ENCODE measurements at regions not wholly inside any gene's neighbourhood (a gene's known extent, or its start where the extent isn't known, plus 50 kb on each side); places are given as distances from the start of the nearest gene placed in this dataset.

DNA sequence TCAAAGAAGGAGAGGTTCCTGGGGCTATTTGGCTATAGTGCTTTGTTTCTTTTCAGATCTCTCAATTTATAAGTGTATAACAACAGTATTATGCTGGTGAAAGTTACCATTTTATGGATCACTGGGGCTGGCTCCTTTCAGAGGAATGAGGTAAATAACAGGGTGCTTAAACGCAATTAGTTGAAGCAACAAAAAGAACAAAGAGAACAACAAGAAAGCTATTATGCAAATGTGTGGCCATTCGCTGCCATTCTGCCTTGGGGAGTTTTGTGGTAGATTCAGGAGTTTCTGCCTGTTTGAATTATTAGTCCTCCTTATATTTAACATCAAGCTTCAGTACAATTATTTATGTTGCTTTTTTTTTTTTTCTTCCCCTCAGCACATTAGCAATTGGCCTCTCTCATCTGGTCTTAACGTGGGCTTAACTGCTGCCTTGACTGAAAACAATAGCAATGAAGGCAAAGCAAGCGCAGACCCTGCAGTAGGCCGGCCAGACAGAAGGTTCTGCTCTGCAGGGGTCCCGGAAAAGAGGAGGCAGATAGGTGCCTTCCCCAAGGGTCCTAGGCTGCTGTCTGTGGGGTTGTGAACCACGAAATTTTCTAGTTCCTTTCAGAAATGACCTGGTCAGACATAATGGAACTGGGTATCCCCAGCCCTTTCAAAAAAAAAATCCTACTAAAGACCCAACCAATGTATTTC, 339.9 kb upstream of the PODXL start:
- no peak for DNase-seq

GRCh38 chr7:131895541-131896164, 339.2 kb upstream of the PODXL start:
- no peak for DNase-seq

DNA sequence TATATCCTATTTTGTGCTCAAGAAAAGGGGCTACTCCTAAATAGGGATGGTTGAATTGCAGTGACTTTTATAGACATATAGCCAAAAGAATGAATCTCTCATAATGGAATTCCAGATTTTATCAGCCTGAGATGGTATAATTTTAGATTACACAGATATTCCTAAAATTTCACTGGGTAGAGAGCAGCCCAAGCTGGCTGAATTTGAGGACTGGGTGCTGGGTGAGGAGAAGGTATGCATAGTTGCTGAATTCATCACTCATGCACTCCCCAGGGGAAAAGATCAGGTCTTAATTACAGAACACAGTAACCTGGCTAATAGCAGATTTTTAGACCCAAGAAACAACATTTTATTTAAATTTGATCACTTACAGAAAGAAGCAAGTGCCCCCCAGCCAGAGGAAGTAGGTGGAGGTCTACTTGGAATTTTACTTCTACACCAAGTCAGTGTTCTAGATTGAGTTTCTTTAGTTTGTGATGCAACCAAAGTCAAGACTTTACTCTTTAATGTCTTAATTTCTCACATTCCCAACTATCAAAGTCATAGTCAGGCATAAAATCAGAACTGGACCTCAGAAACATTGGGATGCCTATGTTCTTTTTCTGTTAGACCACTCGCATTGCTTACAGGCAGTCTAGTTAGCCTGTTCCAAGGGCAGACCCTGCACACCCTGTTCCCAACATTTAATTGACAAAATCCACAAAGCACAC, 337.4 kb upstream of the PODXL start:
- DNase-seq = no peak

GRCh38 chr7:131890176-131890575, 333.7 kb upstream of the PODXL start:
- no peak for DNase-seq

- no peak for DNase-seq
These were observed 333.2 kb upstream of the PODXL start for GRCh38 chr7:131889572-131890150.

GRCh38 chr7:131883769-131884168, 327.3 kb upstream of the PODXL start:
- DNase-seq = no peak

DNA sequence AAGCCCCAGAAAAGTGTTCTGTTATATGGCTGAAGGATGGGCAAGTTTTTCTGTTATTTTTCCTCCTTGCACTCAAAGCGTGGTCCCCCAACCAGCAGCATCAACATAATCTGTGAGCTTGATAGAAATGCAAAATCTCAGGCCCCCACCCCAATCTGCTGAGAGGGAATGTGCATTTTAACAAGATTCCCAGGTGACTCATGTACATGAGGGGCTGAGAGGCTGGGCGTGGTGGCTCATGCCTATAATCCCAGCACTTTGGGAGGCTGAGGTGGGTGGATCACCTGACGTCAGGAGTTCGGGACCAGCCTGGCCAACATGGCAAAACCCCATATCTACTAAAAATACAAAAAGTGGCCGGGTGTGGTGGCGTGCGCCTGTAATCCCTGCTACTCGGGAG, 326.8 kb upstream of the PODXL start:
- no peak for DNase-seq

- no peak for DNase-seq
These were observed 325.9 kb upstream of the PODXL start for GRCh38 chr7:131882321-131882720.

DNA sequence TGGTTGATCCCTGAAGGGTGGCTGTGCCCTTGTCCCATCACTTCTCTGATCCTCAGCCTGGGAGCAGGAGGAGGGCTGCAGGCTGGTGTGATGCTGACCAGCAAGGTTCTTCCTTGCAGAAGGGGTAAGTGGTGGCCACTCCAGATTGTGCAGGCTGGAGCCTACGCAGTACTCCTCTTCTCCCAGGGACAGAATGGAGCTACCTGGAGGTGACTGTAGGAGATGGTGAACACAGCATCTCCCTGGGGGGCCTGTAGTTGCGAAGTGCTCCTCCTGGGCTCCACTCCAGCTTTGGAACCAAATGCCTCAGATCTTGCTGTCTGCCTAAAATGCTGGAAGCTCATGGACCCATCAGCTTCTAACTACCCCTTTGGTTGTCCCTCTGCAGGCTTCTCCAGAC, 323.6 kb upstream of the PODXL start:
- no peak for DNase-seq

GRCh38 chr7:131879424-131879823, 323.0 kb upstream of the PODXL start:
- DNase-seq = no peak

DNA sequence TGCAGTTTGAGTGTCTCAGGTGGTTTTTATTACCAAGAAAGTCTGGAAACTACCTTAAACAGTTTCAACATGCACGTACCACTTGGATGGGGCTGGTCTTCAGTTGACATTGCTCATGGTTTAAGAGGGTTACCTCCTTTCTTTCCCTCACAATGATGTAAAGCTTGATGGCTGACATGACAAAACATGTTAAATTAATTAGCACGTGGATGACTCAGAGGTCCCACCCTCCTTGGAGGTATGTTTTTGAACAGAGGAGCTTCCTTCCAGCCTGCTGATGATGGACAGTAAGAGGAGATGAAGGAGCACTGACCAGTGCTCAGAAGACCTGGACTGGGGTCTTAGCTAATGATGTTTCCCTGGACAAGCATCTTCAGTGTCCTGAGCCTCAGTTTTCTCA, 322.3 kb upstream of the PODXL start:
- DNase-seq = no peak

- DNase-seq = no peak
These were observed 317.2 kb upstream of the PODXL start for GRCh38 chr7:131873581-131873980.

DNA sequence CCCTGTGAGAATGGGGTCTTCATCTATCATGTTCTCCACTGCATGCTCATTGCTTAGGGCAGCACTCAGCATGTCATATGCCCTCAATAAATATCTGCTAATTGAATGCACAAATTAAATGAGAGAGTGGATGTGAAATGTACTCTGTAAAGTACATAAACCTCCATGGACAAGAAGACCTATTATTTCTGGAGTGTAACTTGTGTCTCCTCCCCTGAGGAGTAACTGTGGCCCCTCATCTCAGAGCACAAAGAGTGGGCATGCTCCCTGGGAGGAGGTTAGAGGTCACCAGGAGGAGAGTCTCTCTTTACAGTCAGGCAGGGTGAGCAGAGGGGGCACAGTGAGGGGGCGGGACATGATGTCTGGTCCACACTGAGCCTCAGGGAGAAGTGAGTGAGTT, 313.6 kb upstream of the PODXL start:
- DNase-seq = no peak

DNA sequence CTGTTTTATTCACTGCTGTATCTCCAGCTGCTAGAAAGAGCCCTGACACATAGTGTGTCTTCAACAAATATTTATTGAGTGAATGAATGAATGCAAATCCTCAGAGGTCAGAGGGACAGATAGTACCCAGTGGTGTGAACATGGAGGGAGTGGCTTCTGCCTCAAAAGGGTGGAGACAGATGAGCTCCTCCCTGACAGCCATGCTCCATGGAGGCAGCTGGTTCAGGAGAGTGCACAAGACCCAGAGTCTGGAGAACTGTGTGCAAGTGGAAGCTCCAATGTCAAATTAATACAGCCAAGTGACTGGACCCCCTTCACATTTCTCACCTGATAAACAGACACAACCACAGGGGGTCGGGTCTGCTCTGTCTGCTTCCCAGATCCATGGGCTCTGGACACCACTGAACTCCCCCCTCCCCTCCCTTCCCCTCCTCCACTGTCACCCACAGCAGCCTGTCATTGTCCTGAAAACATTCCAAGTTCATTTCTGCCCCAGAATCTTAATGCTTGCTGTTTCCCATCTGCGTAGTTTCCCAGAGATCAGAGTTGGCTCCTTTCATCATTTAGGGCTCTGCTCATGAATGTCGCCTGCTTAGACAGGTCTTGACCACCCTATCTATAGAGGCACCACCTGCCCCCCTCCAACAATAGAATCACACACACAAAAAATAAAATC, 312.9 kb upstream of the PODXL start:
- DNase-seq = no peak

GRCh38 chr7:131867461-131867860, 311.0 kb upstream of the PODXL start:
- DNase-seq = no peak

DNA sequence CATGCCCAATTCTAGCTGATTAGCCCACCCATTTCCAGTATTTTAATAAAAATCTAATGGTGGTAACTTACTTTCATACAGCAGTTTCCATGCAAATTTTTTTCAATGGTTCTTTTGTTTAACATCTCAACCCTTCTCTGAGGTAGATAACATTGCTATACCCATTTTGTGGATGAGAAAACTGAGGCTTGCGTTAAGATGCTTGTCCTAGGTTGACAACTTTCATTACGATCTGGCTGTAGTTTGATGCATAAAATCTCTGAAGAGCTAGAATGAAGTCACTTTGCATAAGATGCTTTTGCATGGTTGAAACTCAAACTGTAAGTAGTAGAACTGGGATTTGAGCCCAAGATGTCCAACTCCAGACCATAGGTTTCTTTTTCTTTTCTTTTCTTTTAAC, 309.5 kb upstream of the PODXL start:
- DNase-seq = no peak

DNA sequence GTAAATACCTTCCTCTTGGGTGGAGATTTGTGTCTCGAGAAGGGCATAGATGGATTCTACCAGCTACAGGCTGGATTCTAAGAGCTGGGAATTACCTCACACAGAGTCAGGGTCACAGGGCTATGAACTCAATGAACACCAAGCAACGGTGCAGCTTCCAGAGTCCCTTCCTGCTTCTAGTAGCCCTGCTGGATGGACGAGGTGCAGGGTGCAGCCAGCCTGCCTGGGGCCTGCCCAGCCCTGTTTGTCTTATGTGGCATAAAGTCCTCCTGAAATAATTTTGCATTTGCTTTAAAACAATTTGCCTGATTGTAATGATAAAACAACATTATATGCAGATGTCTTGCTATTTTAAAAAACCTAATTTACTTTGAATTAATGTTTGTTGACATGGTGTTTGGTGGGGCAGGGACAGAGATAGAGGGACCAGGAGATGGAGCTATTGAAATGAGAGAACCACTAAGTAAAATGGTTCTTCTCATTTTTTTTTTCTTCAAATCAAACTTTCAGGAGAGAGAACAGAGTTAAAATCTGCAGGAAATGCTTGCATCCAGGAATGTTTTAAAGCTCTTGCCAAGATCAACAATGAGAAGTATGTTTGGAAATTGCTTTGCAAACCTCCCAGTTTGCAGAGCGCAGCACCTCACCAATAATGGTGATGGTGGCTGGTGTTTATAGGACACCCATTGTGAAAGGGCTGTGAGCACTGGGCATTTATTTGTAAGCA, 305.4 kb upstream of the PODXL start:
- no peak for DNase-seq

GRCh38 chr7:131859147-131859821, 302.9 kb upstream of the PODXL start:
- peak; percentile 2 to 11 for DNase-seq

GRCh38 chr7:131858611-131859010, 302.2 kb upstream of the PODXL start:
- no peak for DNase-seq

DNA sequence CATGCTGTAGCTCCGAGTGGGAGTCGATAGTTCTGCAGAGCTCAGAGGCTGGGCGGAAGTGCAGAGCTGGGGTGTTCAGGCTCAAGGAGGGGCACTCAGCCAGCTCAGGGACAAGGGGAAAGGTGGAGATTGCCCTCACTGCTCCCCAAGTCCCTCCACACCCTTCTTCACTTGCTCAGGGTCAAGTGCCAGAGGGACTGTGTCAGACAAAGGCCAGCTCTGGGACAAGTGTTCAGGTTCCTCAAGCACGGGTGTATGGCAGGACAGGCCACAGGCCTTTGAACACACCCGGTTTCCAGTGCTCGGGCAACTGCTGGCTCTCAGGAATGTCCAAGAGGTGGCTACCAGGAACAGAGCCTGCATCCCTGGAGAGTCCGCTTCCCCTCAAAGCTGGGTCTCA, 293.0 kb upstream of the PODXL start:
- DNase-seq = no peak

DNA sequence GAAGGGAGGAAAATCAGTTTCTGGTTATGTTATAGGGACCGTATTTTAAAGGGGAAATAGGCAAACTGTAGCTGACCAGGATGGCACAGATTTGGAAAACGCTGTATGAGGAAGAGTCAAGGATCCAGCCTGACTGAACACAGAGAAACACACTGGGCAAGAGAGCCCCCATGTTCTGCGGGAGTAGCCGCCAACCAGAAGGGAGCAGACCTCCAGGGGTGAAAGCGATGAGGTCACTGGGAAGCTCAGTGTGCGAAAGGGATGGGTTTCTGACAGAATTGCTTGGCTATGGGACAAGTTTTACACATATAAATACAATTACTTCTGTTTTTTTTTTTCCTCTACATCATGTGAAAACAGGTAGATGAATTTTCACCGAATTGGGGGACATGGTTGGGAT, 291.6 kb upstream of the PODXL start:
- no peak for DNase-seq
